ENCODE measurements at regions not wholly inside any gene's neighbourhood (a gene's known extent, or its start where the extent isn't known, plus 50 kb on each side); places are given as distances from the start of the nearest gene placed in this dataset.

DNA sequence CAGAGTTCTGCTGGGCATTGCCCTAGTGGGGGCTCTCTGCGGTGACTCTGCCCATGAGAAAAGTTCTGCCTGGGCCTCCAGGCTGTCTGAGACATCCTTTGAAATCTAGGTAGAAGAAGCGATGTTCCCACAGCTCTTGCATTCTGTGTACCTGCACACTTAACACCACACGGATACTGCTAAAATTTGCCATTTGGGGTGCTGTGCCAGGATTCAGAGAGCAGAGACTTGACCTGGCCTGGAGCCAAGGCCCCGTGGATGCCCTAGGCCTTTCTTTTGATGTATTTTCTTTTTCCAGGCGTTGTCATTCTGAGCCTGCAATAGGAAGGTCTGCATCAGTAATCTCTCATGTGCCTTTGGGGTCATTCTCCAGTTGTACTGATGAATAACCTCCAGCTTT is 89.3 kb upstream of the IL12B start:
- FAIRE-seq (no peak), DNase-seq (ENCODE audit: insufficient read length, low spot score) (no peak)
- TF ChIP-seq POU2F2 (IDR thresholded peaks at IDR 0.05; ENCODE audit: low read depth, low read length) (no peak), POLR2AphosphoS5 (IDR thresholded peaks at IDR 0.05; ENCODE audit: low read depth, low read length) (no peak), SPI1 (IDR thresholded peaks at IDR 0.05; ENCODE audit: low read depth, low read length) (no peak), POLR2A (IDR thresholded peaks at IDR 0.05; ENCODE audit: low read depth, low read length) (no peak)

DNA sequence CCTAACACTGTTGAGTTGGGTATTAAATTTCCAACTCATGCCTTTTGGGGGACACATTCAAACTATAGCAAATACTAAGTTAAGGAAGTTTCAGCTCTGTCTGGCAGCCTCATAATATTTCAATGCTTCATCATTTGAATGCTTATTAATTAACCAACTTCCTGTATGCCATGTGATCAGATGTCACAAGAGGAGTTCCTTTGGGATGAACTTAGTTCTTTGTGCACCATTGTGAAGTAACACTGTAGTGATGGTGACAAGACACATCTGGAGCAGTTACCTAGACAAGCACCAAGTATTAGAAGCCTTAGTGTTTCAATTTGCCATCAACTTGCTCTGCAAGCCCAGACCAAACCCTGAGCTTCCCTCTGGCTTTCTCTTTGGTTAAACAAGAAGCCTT is 90.7 kb upstream of the IL12B start:
- TF ChIP-seq POU2F2 (IDR thresholded peaks at IDR 0.05; ENCODE audit: low read depth, low read length) (no peak), PAX5 (IDR thresholded peaks at IDR 0.05; ENCODE audit: insufficient read depth, low read length, severe bottlenecking) (no peak), POLR2AphosphoS5 (IDR thresholded peaks at IDR 0.05; ENCODE audit: low read depth, low read length) (no peak), TAF1 (IDR thresholded peaks at IDR 0.05; ENCODE audit: low read depth, low read length) (no peak), POLR2A (IDR thresholded peaks at IDR 0.05; ENCODE audit: low read depth, low read length) (no peak), SPI1 (IDR thresholded peaks at IDR 0.05; ENCODE audit: low read depth, low read length) (no peak)
- no peak for DNase-seq (ENCODE audit: insufficient read length, low spot score)
- FAIRE-seq = no peak

DNA sequence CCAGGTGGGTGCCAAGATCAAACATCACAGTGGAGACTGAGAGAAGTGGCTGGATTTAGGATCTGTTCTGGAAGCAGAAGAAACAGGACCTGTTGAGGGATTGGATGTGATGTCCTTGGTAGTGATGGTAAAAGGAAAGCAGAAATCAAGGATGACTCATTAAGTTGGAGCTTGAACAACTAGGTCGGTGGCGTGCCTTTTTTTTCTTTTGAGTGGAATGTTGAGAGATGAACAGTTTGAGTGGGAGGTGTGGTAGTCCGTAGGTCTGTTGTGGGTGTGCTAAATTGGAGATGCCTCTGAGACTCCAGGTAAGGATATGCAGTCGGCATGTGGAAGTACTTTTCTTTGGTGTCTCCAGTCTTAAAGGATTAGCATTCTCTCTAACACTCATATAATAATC is 92.1 kb upstream of the IL12B start:
- FAIRE-seq (no peak), DNase-seq (ENCODE audit: insufficient read length, low spot score) (no peak)
- TF ChIP-seq PAX5 (IDR thresholded peaks at IDR 0.05; ENCODE audit: insufficient read depth, low read length, severe bottlenecking) (no peak), POLR2A (IDR thresholded peaks at IDR 0.05; ENCODE audit: low read depth, low read length) (no peak), SPI1 (IDR thresholded peaks at IDR 0.05; ENCODE audit: low read depth, low read length) (no peak), TAF1 (IDR thresholded peaks at IDR 0.05; ENCODE audit: low read depth, low read length) (no peak), POU2F2 (IDR thresholded peaks at IDR 0.05; ENCODE audit: low read depth, low read length) (no peak), POLR2AphosphoS5 (IDR thresholded peaks at IDR 0.05; ENCODE audit: low read depth, low read length) (no peak)

DNA sequence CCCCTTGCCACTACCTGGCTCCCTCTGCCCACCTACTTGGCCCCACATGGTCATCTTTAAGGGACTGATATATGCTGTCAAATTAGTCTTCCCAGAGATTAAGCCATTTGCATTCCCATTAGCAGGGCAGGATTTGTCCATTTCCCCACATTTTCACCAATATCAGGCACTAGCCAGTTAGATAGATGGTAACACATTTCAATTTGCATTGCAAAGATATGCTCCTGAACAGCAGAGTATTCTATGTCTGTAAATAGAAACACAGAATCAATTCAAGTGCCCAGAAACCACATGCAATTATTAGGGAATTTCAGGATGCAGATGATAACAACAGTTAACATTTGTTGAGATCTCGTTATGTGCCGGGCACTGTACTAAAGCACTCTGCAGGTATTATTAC is 92.6 kb upstream of the IL12B start:
- no peak for TF ChIP-seq PAX5 (IDR thresholded peaks at IDR 0.05; ENCODE audit: insufficient read depth, low read length, severe bottlenecking)
- TF ChIP-seq POLR2AphosphoS5 (IDR thresholded peaks at IDR 0.05; ENCODE audit: low read depth, low read length) = no peak
- TF ChIP-seq SPI1 (IDR thresholded peaks at IDR 0.05; ENCODE audit: low read depth, low read length) = no peak
- no peak for TF ChIP-seq TAF1 (IDR thresholded peaks at IDR 0.05; ENCODE audit: low read depth, low read length)
- TF ChIP-seq POLR2A (IDR thresholded peaks at IDR 0.05; ENCODE audit: low read depth, low read length) = no peak
- no peak for TF ChIP-seq POU2F2 (IDR thresholded peaks at IDR 0.05; ENCODE audit: low read depth, low read length)
- DNase-seq (ENCODE audit: insufficient read length, low spot score) = no peak
- FAIRE-seq = no peak

DNA sequence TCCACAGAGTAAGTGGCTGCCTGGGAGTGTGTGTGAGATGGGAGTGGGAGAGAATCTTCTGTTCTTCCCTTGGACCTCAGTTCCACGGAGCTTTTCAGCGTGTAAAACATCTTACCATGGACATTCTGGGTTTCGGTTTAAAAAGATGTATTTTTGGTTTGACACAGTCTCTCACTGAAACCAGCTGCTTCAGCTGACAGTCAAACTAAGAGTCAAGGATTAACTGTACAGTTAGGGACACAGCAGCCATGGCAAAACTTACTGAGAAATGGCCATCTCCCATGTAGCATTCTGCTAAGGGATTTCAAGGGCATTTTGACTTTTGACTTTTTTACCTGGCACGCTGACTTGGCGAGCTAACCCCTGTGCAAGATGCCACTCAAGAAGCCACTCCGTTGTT is 93.8 kb upstream of the IL12B start:
- no peak for DNase-seq (ENCODE audit: insufficient read length, low spot score)
- FAIRE-seq = peak; percentile 50
- no peak for TF ChIP-seq POU2F2 (IDR thresholded peaks at IDR 0.05; ENCODE audit: low read depth, low read length)

DNA sequence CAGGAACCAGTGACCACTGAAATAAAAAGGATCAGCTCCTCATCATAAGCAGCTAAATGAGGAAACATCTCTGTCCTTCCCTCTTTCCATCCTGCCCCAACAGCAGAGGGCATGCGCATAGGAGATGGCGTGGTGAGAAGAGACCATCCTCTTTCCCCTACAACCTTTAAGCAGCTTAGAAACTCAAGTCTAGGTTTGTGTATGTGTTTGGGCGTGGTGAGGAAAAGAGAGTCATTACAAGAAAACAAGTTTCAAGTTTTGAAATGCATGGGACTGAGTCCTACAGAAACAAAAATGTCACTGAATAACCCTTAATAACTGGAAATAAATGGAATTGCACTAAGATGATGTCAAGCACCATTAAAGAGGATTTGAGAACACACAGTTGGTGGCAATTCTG is 96.4 kb upstream of the IL12B start:
- peak; percentile 68 for FAIRE-seq

DNA sequence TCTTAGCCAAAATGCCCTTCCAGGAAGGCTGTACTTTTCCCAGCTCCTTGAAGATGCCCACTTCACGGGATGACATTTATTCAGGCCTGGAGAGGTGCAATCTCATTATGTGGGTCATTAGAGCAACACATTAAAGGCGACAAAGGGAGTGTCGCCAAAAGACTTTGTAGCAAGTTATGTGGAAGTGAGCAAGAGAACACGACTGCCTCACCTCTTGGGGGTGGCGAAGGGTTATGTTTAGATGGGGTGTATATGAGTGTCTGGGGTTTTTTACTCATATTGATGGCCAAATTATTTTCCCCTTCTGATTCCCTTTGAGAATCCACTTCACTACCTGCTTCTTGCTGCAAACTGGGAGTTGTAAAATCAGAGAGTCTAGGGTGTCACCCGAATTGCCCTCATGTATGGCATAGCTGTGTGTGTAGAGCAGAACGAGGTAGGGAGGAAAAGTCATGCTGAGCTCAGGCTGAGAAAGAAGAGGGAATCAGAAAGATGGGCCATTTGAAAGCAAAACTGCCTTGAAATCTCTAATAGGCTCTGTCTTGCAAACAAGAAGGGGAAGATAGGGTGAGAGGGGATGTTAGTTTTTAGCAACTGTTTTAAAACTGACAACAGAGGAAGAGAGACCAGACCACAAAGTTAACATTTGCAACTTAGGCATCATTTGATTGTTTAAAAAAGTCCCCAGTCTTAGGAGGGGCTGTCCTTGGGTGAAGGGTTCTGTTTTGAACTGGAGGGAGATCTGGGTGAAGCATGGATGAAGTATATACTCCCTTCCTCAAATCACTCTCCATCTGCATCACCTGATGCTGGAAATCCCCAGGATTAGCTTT is 97.1 kb upstream of the IL12B start:
- DNase-seq (ENCODE audit: insufficient read length, low spot score) (no peak), FAIRE-seq (peak; percentile 84)
- TF ChIP-seq PAX5 (IDR thresholded peaks at IDR 0.05; ENCODE audit: insufficient read depth, low read length, severe bottlenecking) (no peak), SPI1 (IDR thresholded peaks at IDR 0.05; ENCODE audit: low read depth, low read length) (peak; percentile 68), POU2F2 (IDR thresholded peaks at IDR 0.05; ENCODE audit: low read depth, low read length) (peak; percentile 25; the same call in 1 of the 2 replicates)

More for the DNA sequence above, 96.4 kb upstream of the IL12B start:
- TF ChIP-seq PAX5 (IDR thresholded peaks at IDR 0.05; ENCODE audit: insufficient read depth, low read length, severe bottlenecking) = no peak
- no peak for TF ChIP-seq TAF1 (IDR thresholded peaks at IDR 0.05; ENCODE audit: low read depth, low read length)
- DNase-seq (ENCODE audit: insufficient read length, low spot score) = no peak

DNA sequence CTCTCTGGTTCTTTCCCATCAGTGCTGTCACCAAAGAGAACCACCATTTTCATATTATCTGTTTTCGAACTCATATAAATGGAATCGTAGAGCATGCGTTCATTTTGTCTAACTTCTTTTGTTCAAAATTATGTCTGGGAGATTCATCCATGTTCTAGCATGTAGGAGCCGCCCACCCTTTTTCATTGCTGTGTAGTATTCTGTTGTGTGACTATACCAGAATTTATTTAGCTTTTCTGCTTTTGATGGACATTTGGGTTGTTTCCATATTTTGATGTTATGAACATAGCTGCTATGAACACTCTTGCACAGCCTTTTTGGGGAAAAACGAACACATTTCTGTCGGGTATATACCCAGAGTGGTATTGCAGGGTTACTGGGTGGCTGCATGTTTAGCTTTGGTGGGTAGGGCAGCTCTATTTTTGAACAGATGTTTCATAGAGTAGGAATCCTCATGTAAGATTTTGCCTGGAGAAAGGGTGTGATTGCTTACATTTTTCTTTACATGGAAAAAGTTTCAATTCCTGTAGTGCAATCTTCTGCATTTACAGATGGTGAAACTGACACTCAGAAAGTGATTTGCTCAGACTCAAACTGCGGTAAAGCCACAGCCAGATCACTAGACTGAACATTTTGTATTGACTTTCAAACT is 100.2 kb upstream of the IL12B start:
- DNase-seq (ENCODE audit: insufficient read length, low spot score) = no peak
- FAIRE-seq = no peak
- TF ChIP-seq SPI1 (IDR thresholded peaks at IDR 0.05; ENCODE audit: low read depth, low read length) (no peak), POLR2A (IDR thresholded peaks at IDR 0.05; ENCODE audit: low read depth, low read length) (no peak)

DNA sequence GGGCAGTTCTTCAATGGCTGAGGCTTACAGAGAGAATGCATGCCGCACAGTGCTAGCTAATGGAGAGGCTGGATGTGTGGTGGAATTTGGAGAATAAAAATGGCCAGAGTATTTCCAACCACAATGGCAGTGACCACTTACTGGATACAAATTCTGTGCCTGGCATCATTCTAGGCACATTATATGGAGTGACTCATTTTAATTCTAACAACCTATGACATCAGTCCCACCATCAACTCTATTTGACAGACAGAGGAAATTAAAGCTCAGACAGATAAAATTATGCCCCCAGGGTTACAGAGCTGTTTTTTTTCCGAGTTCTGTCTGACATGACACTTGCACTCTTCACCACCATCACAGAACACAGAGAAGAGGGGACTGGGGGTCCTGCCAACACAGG is 105.6 kb upstream of the IL12B start:
- DNase-seq (ENCODE audit: insufficient read length, low spot score) = no peak
- TF ChIP-seq PAX5 (IDR thresholded peaks at IDR 0.05; ENCODE audit: insufficient read depth, low read length, severe bottlenecking) = no peak
- TF ChIP-seq POLR2AphosphoS5 (IDR thresholded peaks at IDR 0.05; ENCODE audit: low read depth, low read length) = no peak
- TF ChIP-seq TAF1 (IDR thresholded peaks at IDR 0.05; ENCODE audit: low read depth, low read length) = no peak
- no peak for TF ChIP-seq SPI1 (IDR thresholded peaks at IDR 0.05; ENCODE audit: low read depth, low read length)
- no peak for TF ChIP-seq POLR2A (IDR thresholded peaks at IDR 0.05; ENCODE audit: low read depth, low read length)
- TF ChIP-seq POU2F2 (IDR thresholded peaks at IDR 0.05; ENCODE audit: low read depth, low read length) = no peak
- FAIRE-seq = no peak

DNA sequence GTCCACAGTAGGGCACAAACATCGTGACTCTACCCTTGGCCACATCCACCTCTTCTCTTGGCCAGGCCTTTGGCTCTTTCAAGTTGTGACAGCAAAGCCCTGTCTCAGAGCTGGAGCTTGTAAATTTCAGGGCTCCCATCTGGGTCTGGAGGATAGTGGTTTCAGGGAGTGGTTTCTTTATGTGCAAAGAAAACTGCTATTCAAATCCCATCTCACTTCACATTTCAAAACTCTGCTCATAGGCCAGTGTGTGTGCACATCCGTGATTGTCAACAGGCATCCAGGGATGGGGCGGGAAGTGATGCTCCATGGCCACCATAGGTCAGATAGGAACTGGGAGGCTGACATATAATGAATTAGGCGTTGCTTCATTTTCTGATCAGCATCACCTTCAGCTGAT is 107.8 kb upstream of the IL12B start:
- FAIRE-seq = no peak
- no peak for DNase-seq (ENCODE audit: insufficient read length, low spot score)
- TF ChIP-seq POU2F2 (IDR thresholded peaks at IDR 0.05; ENCODE audit: low read depth, low read length) (no peak), POLR2A (IDR thresholded peaks at IDR 0.05; ENCODE audit: low read depth, low read length) (no peak), SPI1 (IDR thresholded peaks at IDR 0.05; ENCODE audit: low read depth, low read length) (no peak), POLR2AphosphoS5 (IDR thresholded peaks at IDR 0.05; ENCODE audit: low read depth, low read length) (no peak), PAX5 (IDR thresholded peaks at IDR 0.05; ENCODE audit: insufficient read depth, low read length, severe bottlenecking) (no peak), TAF1 (IDR thresholded peaks at IDR 0.05; ENCODE audit: low read depth, low read length) (no peak)
